ENCODE measurements at regions not wholly inside any gene's neighbourhood (a gene's known extent, or its start where the extent isn't known, plus 50 kb on each side); places are given as distances from the start of the nearest gene placed in this dataset.

DNA sequence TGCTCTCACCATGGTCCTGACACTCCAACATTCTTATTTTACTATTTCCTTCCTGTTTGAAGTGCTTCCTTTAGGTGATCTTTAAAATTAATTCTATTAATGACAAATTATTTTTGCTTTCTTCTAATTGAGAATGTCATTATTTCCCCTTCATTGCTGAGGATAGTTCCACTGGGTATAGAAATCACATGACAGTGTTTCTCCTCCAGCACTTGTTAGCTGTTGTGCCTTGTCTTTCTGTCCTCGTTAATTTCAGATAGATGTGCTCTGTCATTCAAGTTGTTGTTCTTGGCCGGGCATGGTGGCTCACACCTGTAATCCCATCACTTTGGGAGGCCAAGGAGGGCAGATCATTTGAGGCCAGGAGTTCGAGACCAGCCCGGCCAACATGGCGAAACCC is 321.0 kb upstream of the RAB6C start:
- Histone ChIP-seq H3K4me2 (ENCODE audit: insufficient read depth, low read length) (no peak overlapping the region), H4K20me1 (replicated peaks; ENCODE audit: control insufficient read depth, insufficient read depth, low read length) (no peaks in the 10 kb centered on the region), H3K4me3 (no peak overlapping the region), H3K9ac (ENCODE audit: insufficient read depth in 1 of 2, low read depth in 2 of 2, low read length in 2 of 2) (no peak overlapping the region), H3K4me1 (replicated peaks in 1 of 2; ENCODE audit: control insufficient read depth in 2 of 2, insufficient read depth in 2 of 2, low read length in 2 of 2) (no peaks in the 10 kb centered on the region), H2AFZ (ENCODE audit: low read depth, low read length) (no peak overlapping the region), H3K79me2 (ENCODE audit: control insufficient read depth, insufficient read depth, low read length) (no peaks in the 10 kb centered on the region), H3K27ac (ENCODE audit: extremely low read depth, low read depth, low read length) (no peak overlapping the region), H3K9me3 (replicated peaks; ENCODE audit: control insufficient read depth, insufficient read depth, low read depth, low read length) (no peaks in the 10 kb centered on the region), H3K27me3 (ENCODE audit: control insufficient read depth in 2 of 2, insufficient read depth in 2 of 2, low read length in 2 of 2) (peaks cover 0 to 5% of the 10 kb centered on the region in 2 experiments; a peak in 1 of 5 replicates), H3K36me3 (ENCODE audit: control insufficient read depth, insufficient read depth, low read length) (no peaks in the 10 kb centered on the region), H3K9me1 (ENCODE audit: control insufficient read depth, insufficient read depth, low read length) (no peaks in the 10 kb centered on the region)
- no peak for FAIRE-seq
- ChIA-PET CTCF (ENCODE audit: low intra/inter-chr PET ratio) (interaction anchor here (0.6 kb wide), 1 partner anchor 61 kb away, joined by 3 read pairs; no protein-coding TSS in a partner anchor), POLR2A (no interaction called here)
- in situ Hi-C loops (cut with MboI) (no loop called here), intact Hi-C loops (cut with micrococcal nuclease) (no loop called here)
- no TSS peak for BruUV-seq (replicated peaks)
- 0% methylated on average over 4 of the region's 5 CpGs for WGBS (ENCODE audit: insufficient coverage, low coverage, missing lambda C conversion rate)
- TF ChIP-seq ZNF778 (CRISPR knock-in tag; IDR thresholded peaks at IDR 0.05) (no peak), ZFP1 (CRISPR knock-in tag; IDR thresholded peaks at IDR 0.05) (peak; percentile 76; the same call in 1 of the 2 replicates)
- DNase-seq (ENCODE audit: extremely low read depth in 1 of 4, low spot score in 3 of 4) = no peak
- no peak for ATAC-seq

DNA sequence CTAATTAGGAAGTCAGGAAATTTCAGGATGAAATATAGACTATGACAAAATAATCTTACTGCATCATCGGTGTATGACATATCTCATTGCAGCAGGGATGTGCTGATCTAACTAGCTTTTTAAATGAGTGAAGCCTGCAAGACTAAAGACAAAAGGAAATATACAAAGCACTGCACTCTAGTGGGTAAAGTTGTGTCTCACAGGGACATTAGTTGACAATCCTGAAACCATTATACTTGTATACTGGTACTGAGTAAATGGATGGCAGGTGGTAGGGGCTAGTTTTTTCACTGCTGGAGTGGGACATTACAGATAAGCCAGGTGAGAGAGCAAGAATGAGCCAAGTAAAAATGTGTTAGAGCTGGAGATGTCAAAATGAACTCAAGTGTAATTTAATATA is 317.5 kb upstream of the RAB6C start:
- ChIA-PET CTCF (ENCODE audit: low intra/inter-chr PET ratio) (no interaction called here), POLR2A (no interaction called here)
- 0% methylated on average over 1 of the region's 1 CpG for WGBS (ENCODE audit: insufficient coverage, low coverage, missing lambda C conversion rate)
- no TSS peak for BruUV-seq (replicated peaks)
- H3K9me3 ChIP-seq (replicated peaks; ENCODE audit: control insufficient read depth, insufficient read depth, low read depth, low read length) = no peaks in the 10 kb centered on the region
- H3K27me3 ChIP-seq (ENCODE audit: control insufficient read depth in 2 of 2, insufficient read depth in 2 of 2, low read length in 2 of 2) = no peaks in the 10 kb centered on the region
- H3K4me3 ChIP-seq = no peak overlapping the region
- H4K20me1 ChIP-seq (replicated peaks; ENCODE audit: control insufficient read depth, insufficient read depth, low read length) = no peaks in the 10 kb centered on the region
- no peak overlapping the region for H3K27ac ChIP-seq (ENCODE audit: extremely low read depth, low read depth, low read length)
- DNase-seq (ENCODE audit: extremely low read depth in 1 of 4, low spot score in 3 of 4) (no peak), FAIRE-seq (no peak), ATAC-seq (no peak)
- no peak overlapping the region for H3K4me2 ChIP-seq (ENCODE audit: insufficient read depth, low read length)
- intact Hi-C loops (cut with micrococcal nuclease) (no loop called here), in situ Hi-C loops (cut with MboI) (no loop called here)
- H2AFZ ChIP-seq (ENCODE audit: low read depth, low read length) = no peak overlapping the region
- no peaks in the 10 kb centered on the region for H3K36me3 ChIP-seq (ENCODE audit: control insufficient read depth, insufficient read depth, low read length)
- H3K9me1 ChIP-seq (ENCODE audit: control insufficient read depth, insufficient read depth, low read length) = no peaks in the 10 kb centered on the region
- H3K9ac ChIP-seq (ENCODE audit: insufficient read depth in 1 of 2, low read depth in 2 of 2, low read length in 2 of 2) = no peak overlapping the region
- H3K79me2 ChIP-seq (ENCODE audit: control insufficient read depth, insufficient read depth, low read length) = no peaks in the 10 kb centered on the region
- H3K4me1 ChIP-seq (replicated peaks in 1 of 2; ENCODE audit: control insufficient read depth in 2 of 2, insufficient read depth in 2 of 2, low read length in 2 of 2) = no peaks in the 10 kb centered on the region
- no peak for TF ChIP-seq ZNF174 (CRISPR knock-in tag; IDR thresholded peaks at IDR 0.05)
- no peak for TF ChIP-seq NUFIP1 (IDR thresholded peaks at IDR 0.05; ENCODE audit: partially characterized antibody)
- no peak for TF ChIP-seq TSC22D4 (tag; IDR thresholded peaks at IDR 0.05)
- TF ChIP-seq YY1 (IDR thresholded peaks at IDR 0.05; ENCODE audit: borderline replicate concordance in 1 of 3, control insufficient read depth in 1 of 3, extremely low read depth in 1 of 3, insufficient read depth in 3 of 3, insufficient read length in 1 of 3, insufficient replicate concordance in 2 of 3, low read depth in 1 of 3, low read length in 2 of 3) = no peak
- TF ChIP-seq ILK (tag; IDR thresholded peaks at IDR 0.05; ENCODE audit: borderline replicate concordance, low read depth) = no peak
- no peak for TF ChIP-seq ARID1B (IDR thresholded peaks at IDR 0.05)
- no peak for TF ChIP-seq XRCC5 (IDR thresholded peaks at IDR 0.05; ENCODE audit: low read depth, low read length)
- TF ChIP-seq RBM17 (IDR thresholded peaks at IDR 0.05; ENCODE audit: borderline replicate concordance, low read depth, low read length) = no peak
- TF ChIP-seq KHSRP (IDR thresholded peaks at IDR 0.05) = no peak
- TF ChIP-seq SIX5 (IDR thresholded peaks at IDR 0.05; ENCODE audit: borderline replicate concordance in 1 of 2, insufficient read depth in 1 of 2, low read depth in 1 of 2, low read length in 2 of 2) = no peak
- no peak for TF ChIP-seq ESRRA (IDR thresholded peaks at IDR 0.05; ENCODE audit: borderline replicate concordance, low read depth)
- TF ChIP-seq, protein P1, sequence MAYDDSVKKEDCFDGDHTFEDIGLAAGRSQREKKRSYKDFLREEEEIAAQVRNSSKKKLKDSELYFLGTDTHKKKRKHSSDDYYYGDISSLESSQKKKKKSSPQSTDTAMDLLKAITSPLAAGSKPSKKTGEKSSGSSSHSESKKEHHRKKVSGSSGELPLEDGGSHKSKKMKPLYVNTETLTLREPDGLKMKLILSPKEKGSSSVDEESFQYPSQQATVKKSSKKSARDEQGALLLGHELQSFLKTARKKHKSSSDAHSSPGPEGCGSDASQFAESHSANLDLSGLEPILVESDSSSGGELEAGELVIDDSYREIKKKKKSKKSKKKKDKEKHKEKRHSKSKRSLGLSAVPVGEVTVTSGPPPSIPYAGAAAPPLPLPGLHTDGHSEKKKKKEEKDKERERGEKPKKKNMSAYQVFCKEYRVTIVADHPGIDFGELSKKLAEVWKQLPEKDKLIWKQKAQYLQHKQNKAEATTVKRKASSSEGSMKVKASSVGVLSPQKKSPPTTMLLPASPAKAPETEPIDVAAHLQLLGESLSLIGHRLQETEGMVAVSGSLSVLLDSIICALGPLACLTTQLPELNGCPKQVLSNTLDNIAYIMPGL (CRISPR knock-in tag; IDR thresholded peaks at IDR 0.05) = no peak
- TF ChIP-seq PHB (CRISPR knock-in tag; IDR thresholded peaks at IDR 0.05) = no peak
- TF ChIP-seq HDAC2 (IDR thresholded peaks at IDR 0.05) = no peak
